Transverse colon (tissue), 4 donors: ENCODE measurements at regions not wholly inside any gene's neighbourhood (a gene's known extent, or its start where the extent isn't known, plus 50 kb on each side); places are given as distances from the start of the nearest gene placed in this dataset.
"Not testable (repeated sequence)": the region's sequence is repeated elsewhere in the genome, so short reads cannot be mapped to it uniquely, and the experiment has no call there.

Experiments used
- CTCF ChIP-seq, 5 experiments: fragments of 200-600 bp in 3 of 5; fragments of 450-650 bp in 2 of 5; sonication (generic) in 3 of 5; IDR thresholded peaks; 1 replicate in 2 of 5; 2 replicates in 3 of 5; pipeline ENCODE4 v1.5.1; 2016 to 2017; ENCODE audit warnings: antibody characterized with exemption in 5 of 5, inconsistent platforms in 3 of 5, mild to moderate bottlenecking in 2 of 5, moderate library complexity in 1 of 5
- EP300 ChIP-seq: sonication (generic); formaldehyde crosslinking; IDR thresholded peaks from one replicate; pipeline ENCODE4 v1.6.1; 2017; ENCODE audit warnings: antibody characterized with exemption, low read depth
- POLR2A ChIP-seq: fragments of 450-650 bp; IDR thresholded peaks from one replicate; pipeline ENCODE4 v1.6.1; 2016; ENCODE audit warnings: antibody characterized with exemption, mild to moderate bottlenecking, moderate library complexity
- POLR2AphosphoS5 ChIP-seq, 3 donors: sonication (generic); formaldehyde crosslinking; IDR thresholded peaks; one replicate each; pipeline ENCODE4 v1.6.1; 2016; ENCODE audit warnings: antibody characterized with exemption in 3 of 3

GRCh38 chr5:37909610-37910266 is 69.9 kb upstream of the GDNF start:
- not testable (repeated sequence) for TF ChIP-seq CTCF (IDR thresholded peaks at IDR 0.05); EP300; POLR2A; POLR2AphosphoS5 (IDR thresholded peaks at IDR 0.05)
